ENCODE measurements at regions not wholly inside any gene's neighbourhood (a gene's known extent, or its start where the extent isn't known, plus 50 kb on each side); places are given as distances from the start of the nearest gene placed in this dataset.

DNA sequence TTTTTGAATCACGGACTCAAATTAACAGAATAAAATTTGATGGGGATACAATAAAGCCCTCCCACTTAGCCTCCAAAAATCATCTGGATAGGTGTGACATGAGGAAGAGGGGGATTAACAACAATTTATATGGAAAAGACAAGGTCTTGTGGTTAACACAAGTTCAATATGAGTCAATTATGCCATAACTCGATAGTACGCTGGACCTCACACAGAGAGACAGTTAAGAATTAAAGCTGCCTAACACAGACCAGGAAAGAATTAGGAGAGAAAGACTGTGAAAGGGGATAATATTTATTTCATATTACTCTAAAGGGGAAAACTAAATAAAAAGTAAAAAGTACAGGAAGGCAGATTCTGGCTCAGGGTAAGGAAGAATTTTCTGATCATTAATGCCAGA is 243.7 kb upstream of the LYPLAL1 start (continued):
- TF ChIP-seq, protein P1, sequence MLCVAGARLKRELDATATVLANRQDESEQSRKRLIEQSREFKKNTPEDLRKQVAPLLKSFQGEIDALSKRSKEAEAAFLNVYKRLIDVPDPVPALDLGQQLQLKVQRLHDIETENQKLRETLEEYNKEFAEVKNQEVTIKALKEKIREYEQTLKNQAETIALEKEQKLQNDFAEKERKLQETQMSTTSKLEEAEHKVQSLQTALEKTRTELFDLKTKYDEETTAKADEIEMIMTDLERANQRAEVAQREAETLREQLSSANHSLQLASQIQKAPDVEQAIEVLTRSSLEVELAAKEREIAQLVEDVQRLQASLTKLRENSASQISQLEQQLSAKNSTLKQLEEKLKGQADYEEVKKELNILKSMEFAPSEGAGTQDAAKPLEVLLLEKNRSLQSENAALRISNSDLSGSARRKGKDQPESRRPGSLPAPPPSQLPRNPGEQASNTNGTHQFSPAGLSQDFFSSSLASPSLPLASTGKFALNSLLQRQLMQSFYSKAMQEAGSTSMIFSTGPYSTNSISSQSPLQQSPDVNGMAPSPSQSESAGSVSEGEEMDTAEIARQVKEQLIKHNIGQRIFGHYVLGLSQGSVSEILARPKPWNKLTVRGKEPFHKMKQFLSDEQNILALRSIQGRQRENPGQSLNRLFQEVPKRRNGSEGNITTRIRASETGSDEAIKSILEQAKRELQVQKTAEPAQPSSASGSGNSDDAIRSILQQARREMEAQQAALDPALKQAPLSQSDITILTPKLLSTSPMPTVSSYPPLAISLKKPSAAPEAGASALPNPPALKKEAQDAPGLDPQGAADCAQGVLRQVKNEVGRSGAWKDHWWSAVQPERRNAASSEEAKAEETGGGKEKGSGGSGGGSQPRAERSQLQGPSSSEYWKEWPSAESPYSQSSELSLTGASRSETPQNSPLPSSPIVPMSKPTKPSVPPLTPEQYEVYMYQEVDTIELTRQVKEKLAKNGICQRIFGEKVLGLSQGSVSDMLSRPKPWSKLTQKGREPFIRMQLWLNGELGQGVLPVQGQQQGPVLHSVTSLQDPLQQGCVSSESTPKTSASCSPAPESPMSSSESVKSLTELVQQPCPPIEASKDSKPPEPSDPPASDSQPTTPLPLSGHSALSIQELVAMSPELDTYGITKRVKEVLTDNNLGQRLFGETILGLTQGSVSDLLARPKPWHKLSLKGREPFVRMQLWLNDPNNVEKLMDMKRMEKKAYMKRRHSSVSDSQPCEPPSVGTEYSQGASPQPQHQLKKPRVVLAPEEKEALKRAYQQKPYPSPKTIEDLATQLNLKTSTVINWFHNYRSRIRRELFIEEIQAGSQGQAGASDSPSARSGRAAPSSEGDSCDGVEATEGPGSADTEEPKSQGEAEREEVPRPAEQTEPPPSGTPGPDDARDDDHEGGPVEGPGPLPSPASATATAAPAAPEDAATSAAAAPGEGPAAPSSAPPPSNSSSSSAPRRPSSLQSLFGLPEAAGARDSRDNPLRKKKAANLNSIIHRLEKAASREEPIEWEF (IDR thresholded peaks at IDR 0.05; ENCODE audit: insufficient replicate concordance, low read depth, low read length) = no peak
- no peak for TF ChIP-seq HDAC6 (IDR thresholded peaks at IDR 0.05; ENCODE audit: unreplicated experiment)

DNA sequence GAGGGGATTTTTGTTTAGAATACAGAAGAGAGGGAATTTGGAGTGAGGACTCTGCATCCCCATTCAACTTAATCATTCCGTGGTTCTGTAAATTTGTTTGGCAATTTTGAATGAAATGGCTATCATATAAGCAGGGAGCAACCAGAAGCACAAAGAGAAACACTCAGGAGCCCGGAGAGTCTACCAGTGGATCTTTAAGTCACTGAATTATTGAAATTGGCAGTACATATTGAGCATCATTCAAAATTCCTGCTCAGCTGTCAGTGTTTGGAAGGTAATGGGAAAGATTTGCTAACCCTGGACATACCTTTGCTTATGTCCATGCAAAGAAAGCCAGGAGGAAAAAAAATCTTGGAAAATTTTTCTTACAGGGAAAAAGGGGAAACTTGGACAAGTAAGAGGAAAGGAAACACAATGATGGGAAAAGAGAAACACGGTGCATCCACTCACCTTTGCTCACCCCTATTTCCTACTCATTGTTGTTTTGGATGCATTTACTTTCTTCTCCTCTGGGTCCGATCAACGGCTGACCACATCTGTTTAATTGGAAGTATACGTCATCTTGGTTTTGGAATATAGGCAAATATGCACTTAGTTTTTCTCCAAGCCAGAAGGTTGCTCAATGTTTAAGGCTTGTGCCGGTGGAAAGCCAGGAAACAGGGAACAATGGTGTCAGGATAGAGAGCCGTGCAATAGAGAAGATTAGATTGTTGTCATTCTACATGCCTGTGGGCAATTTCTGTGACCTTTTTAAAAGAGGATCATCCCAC is 243.0 kb upstream of the LYPLAL1 start:
- H3K27me3 ChIP-seq (replicated peaks in 1 of 2; ENCODE audit: control insufficient read depth in 2 of 2, insufficient read depth in 2 of 2, low read length in 1 of 2) = no peaks in the 10 kb centered on the region
- H3K4me1 ChIP-seq (ENCODE audit: control insufficient read depth, insufficient read depth, low read length) = no peaks in the 10 kb centered on the region
- ATAC-seq (no peak), DNase-seq (ENCODE audit: low read depth, low spot score) (no peak), FAIRE-seq (no peak)
- no peaks in the 10 kb centered on the region for H3K36me3 ChIP-seq (ENCODE audit: control insufficient read depth in 2 of 2, insufficient read depth in 2 of 2, low read length in 1 of 2)
- SMC1A ChIA-PET (ENCODE audit: uncharacterized antibody, unreplicated experiment) = no interaction called here
- POLR2A ChIA-PET = no interaction called here
- 18% methylated on average over 8 of the region's 8 CpGs for WGBS (ENCODE audit: insufficient coverage, insufficient replicate concordance, low lambda C conversion rate, missing lambda C conversion rate)
- H2AFZ ChIP-seq (ENCODE audit: control insufficient read depth, low read depth, low read length) = no peak overlapping the region
- no peak overlapping the region for H3K27ac ChIP-seq (ENCODE audit: control insufficient read depth, insufficient read depth)
- intact Hi-C loops (cut with micrococcal nuclease; ENCODE audit: unreplicated experiment) (no loop called here), in situ Hi-C loops (cut with MboI) (no loop called here)
- BruUV-seq (replicated peaks) = no TSS peak
- no peak overlapping the region for H3K9ac ChIP-seq (ENCODE audit: control insufficient read depth, insufficient read depth, low read length)
- RAD21 ChIA-PET (ENCODE audit: unreplicated experiment) = no interaction called here
- no peak overlapping the region for H3K4me3 ChIP-seq
- no peaks in the 10 kb centered on the region for H3K9me3 ChIP-seq (replicated peaks; ENCODE audit: control insufficient read depth, insufficient read depth, low read length)
- H3K4me2 ChIP-seq (ENCODE audit: control insufficient read depth, insufficient read depth) = no peak overlapping the region
- no peaks in the 10 kb centered on the region for H4K20me1 ChIP-seq (ENCODE audit: control insufficient read depth, insufficient read depth)
- H3K79me2 ChIP-seq (ENCODE audit: control insufficient read depth, insufficient read depth, low read length) = no peaks in the 10 kb centered on the region
- CTCF ChIA-PET = no interaction called here
- TF ChIP-seq GABPA (IDR thresholded peaks at IDR 0.05; ENCODE audit: low read depth) = no peak
- TF ChIP-seq KAT2A (conservative IDR thresholded peaks at IDR 0.05; ENCODE audit: control insufficient read depth, low read depth, low read length) = no peak
- TF ChIP-seq, protein P2, sequence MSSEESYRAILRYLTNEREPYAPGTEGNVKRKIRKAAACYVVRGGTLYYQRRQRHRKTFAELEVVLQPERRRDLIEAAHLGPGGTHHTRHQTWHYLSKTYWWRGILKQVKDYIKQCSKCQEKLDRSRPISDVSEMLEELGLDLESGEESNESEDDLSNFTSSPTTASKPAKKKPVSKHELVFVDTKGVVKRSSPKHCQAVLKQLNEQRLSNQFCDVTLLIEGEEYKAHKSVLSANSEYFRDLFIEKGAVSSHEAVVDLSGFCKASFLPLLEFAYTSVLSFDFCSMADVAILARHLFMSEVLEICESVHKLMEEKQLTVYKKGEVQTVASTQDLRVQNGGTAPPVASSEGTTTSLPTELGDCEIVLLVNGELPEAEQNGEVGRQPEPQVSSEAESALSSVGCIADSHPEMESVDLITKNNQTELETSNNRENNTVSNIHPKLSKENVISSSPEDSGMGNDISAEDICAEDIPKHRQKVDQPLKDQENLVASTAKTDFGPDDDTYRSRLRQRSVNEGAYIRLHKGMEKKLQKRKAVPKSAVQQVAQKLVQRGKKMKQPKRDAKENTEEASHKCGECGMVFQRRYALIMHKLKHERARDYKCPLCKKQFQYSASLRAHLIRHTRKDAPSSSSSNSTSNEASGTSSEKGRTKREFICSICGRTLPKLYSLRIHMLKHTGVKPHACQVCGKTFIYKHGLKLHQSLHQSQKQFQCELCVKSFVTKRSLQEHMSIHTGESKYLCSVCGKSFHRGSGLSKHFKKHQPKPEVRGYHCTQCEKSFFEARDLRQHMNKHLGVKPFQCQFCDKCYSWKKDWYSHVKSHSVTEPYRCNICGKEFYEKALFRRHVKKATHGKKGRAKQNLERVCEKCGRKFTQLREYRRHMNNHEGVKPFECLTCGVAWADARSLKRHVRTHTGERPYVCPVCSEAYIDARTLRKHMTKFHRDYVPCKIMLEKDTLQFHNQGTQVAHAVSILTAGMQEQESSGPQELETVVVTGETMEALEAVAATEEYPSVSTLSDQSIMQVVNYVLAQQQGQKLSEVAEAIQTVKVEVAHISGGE (CRISPR knock-in tag; IDR thresholded peaks at IDR 0.05) = no peak
- no peak for TF ChIP-seq RAD21 (IDR thresholded peaks at IDR 0.05; ENCODE audit: insufficient read depth, low read depth, low read length)
- TF ChIP-seq, protein P3, sequence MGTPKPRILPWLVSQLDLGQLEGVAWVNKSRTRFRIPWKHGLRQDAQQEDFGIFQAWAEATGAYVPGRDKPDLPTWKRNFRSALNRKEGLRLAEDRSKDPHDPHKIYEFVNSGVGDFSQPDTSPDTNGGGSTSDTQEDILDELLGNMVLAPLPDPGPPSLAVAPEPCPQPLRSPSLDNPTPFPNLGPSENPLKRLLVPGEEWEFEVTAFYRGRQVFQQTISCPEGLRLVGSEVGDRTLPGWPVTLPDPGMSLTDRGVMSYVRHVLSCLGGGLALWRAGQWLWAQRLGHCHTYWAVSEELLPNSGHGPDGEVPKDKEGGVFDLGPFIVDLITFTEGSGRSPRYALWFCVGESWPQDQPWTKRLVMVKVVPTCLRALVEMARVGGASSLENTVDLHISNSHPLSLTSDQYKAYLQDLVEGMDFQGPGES (IDR thresholded peaks at IDR 0.05) = no peak
- TF ChIP-seq TBL1XR1 (IDR thresholded peaks at IDR 0.05; ENCODE audit: low read depth, low read length) = no peak
- no peak for TF ChIP-seq SMC3 (IDR thresholded peaks at IDR 0.05; ENCODE audit: borderline replicate concordance, low read length)
- no peak for TF ChIP-seq HDGF (IDR thresholded peaks at IDR 0.05)
- no peak for TF ChIP-seq MYC (IDR thresholded peaks at IDR 0.05; ENCODE audit: insufficient read depth, insufficient read length, insufficient replicate concordance, low read length, severe bottlenecking)
- no peak for TF ChIP-seq SPI1 (IDR thresholded peaks at IDR 0.05; ENCODE audit: borderline replicate concordance, insufficient read depth, low read depth, low read length)
- no peak for TF ChIP-seq TAF1 (IDR thresholded peaks at IDR 0.05; ENCODE audit: borderline replicate concordance, low read depth, low read length)

Measured in GM12878 (cell line).